ENCODE measurements at regions not wholly inside any gene's neighbourhood (a gene's known extent, or its start where the extent isn't known, plus 50 kb on each side); places are given as distances from the start of the nearest gene placed in this dataset.

DNA sequence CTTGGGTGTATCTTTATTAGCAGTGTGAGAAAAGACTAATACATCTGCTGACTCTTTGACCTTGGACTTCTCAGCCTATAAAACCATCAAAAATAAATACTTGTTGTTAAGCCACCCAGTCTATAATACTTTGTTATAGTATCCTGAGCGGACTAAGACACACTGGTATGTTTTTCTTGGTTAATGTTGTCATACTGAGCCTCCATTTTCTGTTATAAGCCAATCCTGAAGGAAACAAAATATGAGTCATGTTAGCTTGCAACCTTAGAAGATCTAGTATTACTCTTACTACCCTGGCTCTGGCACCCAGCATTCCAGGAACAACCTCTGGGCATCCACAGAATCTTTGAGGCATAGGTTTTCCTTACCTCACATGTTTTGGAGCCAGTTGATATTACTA, 307.2 kb downstream of the FRK start:
- H4K20me1 ChIP-seq (ENCODE audit: insufficient read depth, low read length) = no peaks in the 10 kb centered on the region
- no peaks in the 10 kb centered on the region for H3K36me3 ChIP-seq (ENCODE audit: insufficient read depth, low read length)
- TF ChIP-seq, protein P1, sequence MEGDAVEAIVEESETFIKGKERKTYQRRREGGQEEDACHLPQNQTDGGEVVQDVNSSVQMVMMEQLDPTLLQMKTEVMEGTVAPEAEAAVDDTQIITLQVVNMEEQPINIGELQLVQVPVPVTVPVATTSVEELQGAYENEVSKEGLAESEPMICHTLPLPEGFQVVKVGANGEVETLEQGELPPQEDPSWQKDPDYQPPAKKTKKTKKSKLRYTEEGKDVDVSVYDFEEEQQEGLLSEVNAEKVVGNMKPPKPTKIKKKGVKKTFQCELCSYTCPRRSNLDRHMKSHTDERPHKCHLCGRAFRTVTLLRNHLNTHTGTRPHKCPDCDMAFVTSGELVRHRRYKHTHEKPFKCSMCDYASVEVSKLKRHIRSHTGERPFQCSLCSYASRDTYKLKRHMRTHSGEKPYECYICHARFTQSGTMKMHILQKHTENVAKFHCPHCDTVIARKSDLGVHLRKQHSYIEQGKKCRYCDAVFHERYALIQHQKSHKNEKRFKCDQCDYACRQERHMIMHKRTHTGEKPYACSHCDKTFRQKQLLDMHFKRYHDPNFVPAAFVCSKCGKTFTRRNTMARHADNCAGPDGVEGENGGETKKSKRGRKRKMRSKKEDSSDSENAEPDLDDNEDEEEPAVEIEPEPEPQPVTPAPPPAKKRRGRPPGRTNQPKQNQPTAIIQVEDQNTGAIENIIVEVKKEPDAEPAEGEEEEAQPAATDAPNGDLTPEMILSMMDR (IDR thresholded peaks at IDR 0.05; ENCODE audit: low read length) = no peak
- no peak for TF ChIP-seq EZH2 (IDR thresholded peaks at IDR 0.05; ENCODE audit: borderline replicate concordance, low read length)
- no peak overlapping the region for H3K4me3 ChIP-seq (ENCODE audit: low read depth, low read length, poor library complexity, severe bottlenecking)
- no peak overlapping the region for H3K4me2 ChIP-seq (ENCODE audit: low read length)
- H3K4me1 ChIP-seq (ENCODE audit: insufficient read depth, low read length, severe bottlenecking) = no peaks in the 10 kb centered on the region
- no peaks in the 10 kb centered on the region for H3F3A ChIP-seq (ENCODE audit: insufficient read depth, low read length)
- H3K9me3 ChIP-seq (ENCODE audit: low read length) = no peaks in the 10 kb centered on the region
- no peak overlapping the region for H2AFZ ChIP-seq (ENCODE audit: low read length)
- no peak overlapping the region for H3K27ac ChIP-seq (ENCODE audit: low read depth, low read length, poor library complexity, severe bottlenecking)
- no peaks in the 10 kb centered on the region for H3K27me3 ChIP-seq (ENCODE audit: insufficient read depth, low read length)
- no peak overlapping the region for H3K9ac ChIP-seq (ENCODE audit: low read length)
- H3K9me2 ChIP-seq (ENCODE audit: low read depth, low read length) = no peaks in the 10 kb centered on the region
- H3K79me2 ChIP-seq (ENCODE audit: insufficient read depth, low read length) = no peaks in the 10 kb centered on the region; the same call in 1 of the 2 replicates

DNA sequence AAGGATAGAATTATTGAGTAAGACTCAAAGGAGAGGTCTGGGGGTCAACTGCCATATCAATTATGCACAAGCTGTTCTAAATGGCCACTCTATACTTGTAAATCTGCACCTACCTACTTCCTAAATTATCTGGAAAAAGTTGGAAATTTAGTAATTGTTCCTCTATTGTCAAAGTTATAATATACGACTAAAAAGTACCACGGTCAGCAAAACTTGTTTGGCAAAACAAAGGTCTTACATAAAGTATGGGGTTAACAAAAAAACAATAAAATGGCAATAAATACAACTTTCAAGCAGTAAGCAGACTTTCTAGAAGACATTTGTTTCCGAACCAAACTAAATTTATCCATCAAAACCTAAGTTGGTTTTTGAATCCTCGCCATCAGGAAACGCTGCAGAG, 309.7 kb downstream of the FRK start:
- Histone ChIP-seq H3K9ac (ENCODE audit: low read length) (no peak overlapping the region), H3K4me1 (ENCODE audit: insufficient read depth, low read length, severe bottlenecking) (no peaks in the 10 kb centered on the region), H3K4me3 (ENCODE audit: low read depth, low read length, poor library complexity, severe bottlenecking) (no peak overlapping the region), H3K27ac (ENCODE audit: low read depth, low read length, poor library complexity, severe bottlenecking) (no peak overlapping the region), H3K36me3 (ENCODE audit: insufficient read depth, low read length) (no peaks in the 10 kb centered on the region), H3K9me2 (ENCODE audit: low read depth, low read length) (no peaks in the 10 kb centered on the region), H4K20me1 (ENCODE audit: insufficient read depth, low read length) (no peaks in the 10 kb centered on the region), H3K9me3 (ENCODE audit: low read length) (no peaks in the 10 kb centered on the region), H3K79me2 (ENCODE audit: insufficient read depth, low read length) (no peaks in the 10 kb centered on the region; the same call in 1 of the 2 replicates), H3F3A (ENCODE audit: insufficient read depth, low read length) (no peaks in the 10 kb centered on the region), H3K4me2 (ENCODE audit: low read length) (no peak overlapping the region), H3K27me3 (ENCODE audit: insufficient read depth, low read length) (no peaks in the 10 kb centered on the region), H2AFZ (ENCODE audit: low read length) (no peak overlapping the region)
- TF ChIP-seq, protein P1 (IDR thresholded peaks at IDR 0.05; ENCODE audit: low read length) = no peak
- TF ChIP-seq EZH2 (IDR thresholded peaks at IDR 0.05; ENCODE audit: borderline replicate concordance, low read length) = no peak

DNA sequence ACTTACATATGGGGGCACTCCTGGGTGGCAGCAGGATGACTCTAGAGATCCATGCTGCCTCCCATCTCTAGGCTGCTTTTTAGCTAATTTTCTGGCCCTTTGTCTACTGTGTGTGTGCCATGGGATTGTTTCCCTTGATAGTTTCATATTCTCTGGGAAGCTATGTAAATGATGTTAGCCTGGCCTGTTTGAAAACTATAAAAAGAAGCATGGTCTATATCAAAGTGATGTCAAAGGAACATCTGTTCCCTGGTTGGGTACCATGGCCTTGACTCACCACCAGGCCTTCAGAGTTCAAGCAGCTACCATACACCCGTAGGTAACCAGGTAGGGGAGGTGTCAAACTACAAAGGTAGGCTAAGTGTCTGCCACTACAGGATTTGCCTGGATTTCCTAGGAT, 310.4 kb downstream of the FRK start:
- no peak overlapping the region for H3K9ac ChIP-seq (ENCODE audit: low read length)
- H3K9me2 ChIP-seq (ENCODE audit: low read depth, low read length) = no peaks in the 10 kb centered on the region
- H3K36me3 ChIP-seq (ENCODE audit: insufficient read depth, low read length) = no peaks in the 10 kb centered on the region
- H3K27me3 ChIP-seq (ENCODE audit: insufficient read depth, low read length) = no peaks in the 10 kb centered on the region
- H3K27ac ChIP-seq (ENCODE audit: low read depth, low read length, poor library complexity, severe bottlenecking) = no peak overlapping the region
- no peak overlapping the region for H3K4me2 ChIP-seq (ENCODE audit: low read length)
- H2AFZ ChIP-seq (ENCODE audit: low read length) = no peak overlapping the region
- H3F3A ChIP-seq (ENCODE audit: insufficient read depth, low read length) = no peaks in the 10 kb centered on the region
- no peaks in the 10 kb centered on the region for H3K4me1 ChIP-seq (ENCODE audit: insufficient read depth, low read length, severe bottlenecking)
- no peaks in the 10 kb centered on the region for H4K20me1 ChIP-seq (ENCODE audit: insufficient read depth, low read length)
- H3K79me2 ChIP-seq (ENCODE audit: insufficient read depth, low read length) = no peaks in the 10 kb centered on the region; the same call in 1 of the 2 replicates
- TF ChIP-seq, protein P1 (IDR thresholded peaks at IDR 0.05; ENCODE audit: low read length) = no peak
- TF ChIP-seq EZH2 (IDR thresholded peaks at IDR 0.05; ENCODE audit: borderline replicate concordance, low read length) = no peak
- H3K9me3 ChIP-seq (ENCODE audit: low read length) = no peaks in the 10 kb centered on the region
- H3K4me3 ChIP-seq (ENCODE audit: low read depth, low read length, poor library complexity, severe bottlenecking) = no peak overlapping the region

All from OCI-LY1 (cell line).